NCI-H187 treated with DMSO at 0.1 percent for 48 hours (cell line): ENCODE measurements at regions not wholly inside any gene's neighbourhood (a gene's known extent, or its start where the extent isn't known, plus 50 kb on each side); places are given as distances from the start of the nearest gene placed in this dataset.
"Not testable (repeated sequence)": the region's sequence is repeated elsewhere in the genome, so short reads cannot be mapped to it uniquely, and the experiment has no call there.

Experiments used
- DNase-seq: peaks from one replicate; lab custom pipeline; 2025; lab: John Stamatoyannopoulos, UW

GRCh38 chr18:21928925-21929324, 188.3 kb downstream of the MIB1 start:
- no peak for DNase-seq

- no peak for DNase-seq
Observed at GRCh38 chr18:21930177-21930576, 189.6 kb downstream of the MIB1 start.

- no peak for DNase-seq
Observed at GRCh38 chr18:21933931-21934765, 193.6 kb downstream of the MIB1 start.

- DNase-seq, result no peak
Observed at GRCh38 chr18:21934766-21935015, 194.1 kb downstream of the MIB1 start.

GRCh38 chr18:21943456-21943855, 202.9 kb downstream of the MIB1 start:
- no peak for DNase-seq

GRCh38 chr18:21949326-21950015, 208.9 kb downstream of the MIB1 start:
- no peak for DNase-seq

GRCh38 chr18:21955757-21956652, 213.4 kb upstream of the GATA6 start:
- DNase-seq, result no peak

GRCh38 chr18:21958263-21958662, 211.1 kb upstream of the GATA6 start:
- DNase-seq, result no peak

- DNase-seq, result no peak
Observed at GRCh38 chr18:21958707-21959450, 210.5 kb upstream of the GATA6 start.

GRCh38 chr18:21960189-21960588, 209.2 kb upstream of the GATA6 start:
- no peak for DNase-seq

GRCh38 chr18:21963336-21963735, 206.1 kb upstream of the GATA6 start:
- DNase-seq, result no peak

- no peak for DNase-seq
Observed at GRCh38 chr18:21968338-21968737, 201.1 kb upstream of the GATA6 start.

- no peak for DNase-seq
Observed at GRCh38 chr18:21972281-21972680, 197.1 kb upstream of the GATA6 start.

GRCh38 chr18:21975954-21976353, 193.4 kb upstream of the GATA6 start:
- not testable (repeated sequence) for DNase-seq

- no peak for DNase-seq
Observed at GRCh38 chr18:21978546-21979170, 190.7 kb upstream of the GATA6 start.

- no peak for DNase-seq
Observed at GRCh38 chr18:21979171-21979560, 190.2 kb upstream of the GATA6 start.

- no peak for DNase-seq
Observed at GRCh38 chr18:21979759-21980158, 189.6 kb upstream of the GATA6 start.

- DNase-seq, result no peak
Observed at GRCh38 chr18:21980744-21981143, 188.6 kb upstream of the GATA6 start.

- DNase-seq, result not testable (repeated sequence)
Observed at GRCh38 chr18:21981489-21981888, 187.9 kb upstream of the GATA6 start.

- DNase-seq, result no peak
Observed at GRCh38 chr18:21991081-21991534, 178.3 kb upstream of the GATA6 start.

GRCh38 chr18:21991886-21992285, 177.5 kb upstream of the GATA6 start:
- no peak for DNase-seq
